ENCODE measurements at regions not wholly inside any gene's neighbourhood (a gene's known extent, or its start where the extent isn't known, plus 50 kb on each side); places are given as distances from the start of the nearest gene placed in this dataset.
"Not testable (repeated sequence)": the region's sequence is repeated elsewhere in the genome, so short reads cannot be mapped to it uniquely, and the experiment has no call there.

GRCh38 chr3:4061783-4062360 is 241.3 kb upstream of the SETMAR start:
- in situ Hi-C loops (cut with HindIII; ENCODE audit: low pct_unique_long_range_greater_than_20kb, low sequenced_read_pairs) = no loop called here
- no peak for DNase-seq (ENCODE audit: low read depth)

- DNase-seq (ENCODE audit: low read depth) = no peak
- in situ Hi-C loops (cut with HindIII; ENCODE audit: low pct_unique_long_range_greater_than_20kb, low sequenced_read_pairs) = no loop called here
Observed at GRCh38 chr3:4062621-4063020, 240.5 kb upstream of the SETMAR start.

GRCh38 chr3:4063916-4064574 is 239.1 kb upstream of the SETMAR start:
- DNase-seq (ENCODE audit: low read depth) = no peak
- in situ Hi-C loops (cut with HindIII; ENCODE audit: low pct_unique_long_range_greater_than_20kb, low sequenced_read_pairs) = no loop called here

- in situ Hi-C loops (cut with HindIII; ENCODE audit: low pct_unique_long_range_greater_than_20kb, low sequenced_read_pairs) = no loop called here
- no peak for DNase-seq (ENCODE audit: low read depth)
Observed at GRCh38 chr3:4065085-4065484, 238.1 kb upstream of the SETMAR start.

GRCh38 chr3:4065554-4065953 is 237.6 kb upstream of the SETMAR start:
- in situ Hi-C loops (cut with HindIII; ENCODE audit: low pct_unique_long_range_greater_than_20kb, low sequenced_read_pairs) = no loop called here

GRCh38 chr3:4067893-4068292 is 235.3 kb upstream of the SETMAR start:
- DNase-seq (ENCODE audit: low read depth) = no peak
- in situ Hi-C loops (cut with HindIII; ENCODE audit: low pct_unique_long_range_greater_than_20kb, low sequenced_read_pairs) = no loop called here

More at GRCh38 chr3:4065554-4065953, 237.6 kb upstream of the SETMAR start:
- no peak for DNase-seq (ENCODE audit: low read depth)

GRCh38 chr3:4069796-4070195 is 233.4 kb upstream of the SETMAR start:
- DNase-seq (ENCODE audit: low read depth) = no peak
- in situ Hi-C loops (cut with HindIII; ENCODE audit: low pct_unique_long_range_greater_than_20kb, low sequenced_read_pairs) = no loop called here

GRCh38 chr3:4071481-4072184 is 231.5 kb upstream of the SETMAR start:
- in situ Hi-C loops (cut with HindIII; ENCODE audit: low pct_unique_long_range_greater_than_20kb, low sequenced_read_pairs) = no loop called here
- peak; percentile 2 for DNase-seq (ENCODE audit: low read depth)

GRCh38 chr3:4077278-4077677 is 225.9 kb upstream of the SETMAR start:
- in situ Hi-C loops (cut with HindIII; ENCODE audit: low pct_unique_long_range_greater_than_20kb, low sequenced_read_pairs); DNase-seq (ENCODE audit: low read depth): not testable (repeated sequence)

- DNase-seq (ENCODE audit: low read depth) = no peak
- in situ Hi-C loops (cut with HindIII; ENCODE audit: low pct_unique_long_range_greater_than_20kb, low sequenced_read_pairs) = no loop called here
Observed at GRCh38 chr3:4077950-4078349, 225.2 kb upstream of the SETMAR start.

GRCh38 chr3:4078903-4079302 is 224.3 kb upstream of the SETMAR start:
- in situ Hi-C loops (cut with HindIII; ENCODE audit: low pct_unique_long_range_greater_than_20kb, low sequenced_read_pairs) = no loop called here
- no peak for DNase-seq (ENCODE audit: low read depth)

GRCh38 chr3:4079339-4080195 is 223.6 kb upstream of the SETMAR start:
- in situ Hi-C loops (cut with HindIII; ENCODE audit: low pct_unique_long_range_greater_than_20kb, low sequenced_read_pairs) = no loop called here
- no peak for DNase-seq (ENCODE audit: low read depth)

- in situ Hi-C loops (cut with HindIII; ENCODE audit: low pct_unique_long_range_greater_than_20kb, low sequenced_read_pairs) = no loop called here
- no peak for DNase-seq (ENCODE audit: low read depth)
Observed at GRCh38 chr3:4083225-4084015, 219.7 kb upstream of the SETMAR start.

GRCh38 chr3:4084271-4084670 is 218.9 kb upstream of the SETMAR start:
- in situ Hi-C loops (cut with HindIII; ENCODE audit: low pct_unique_long_range_greater_than_20kb, low sequenced_read_pairs) = no loop called here
- no peak for DNase-seq (ENCODE audit: low read depth)

- DNase-seq (ENCODE audit: low read depth); in situ Hi-C loops (cut with HindIII; ENCODE audit: low pct_unique_long_range_greater_than_20kb, low sequenced_read_pairs): not testable (repeated sequence)
Observed at GRCh38 chr3:4086662-4087061, 216.5 kb upstream of the SETMAR start.

GRCh38 chr3:4091786-4092185 is 211.4 kb upstream of the SETMAR start:
- no peak for DNase-seq (ENCODE audit: low read depth)
- in situ Hi-C loops (cut with HindIII; ENCODE audit: low pct_unique_long_range_greater_than_20kb, low sequenced_read_pairs) = no loop called here

- no peak for DNase-seq (ENCODE audit: low read depth)
- in situ Hi-C loops (cut with HindIII; ENCODE audit: low pct_unique_long_range_greater_than_20kb, low sequenced_read_pairs) = no loop called here
Observed at GRCh38 chr3:4097801-4098200, 205.4 kb upstream of the SETMAR start.

GRCh38 chr3:4099607-4100006 is 203.6 kb upstream of the SETMAR start:
- in situ Hi-C loops (cut with HindIII; ENCODE audit: low pct_unique_long_range_greater_than_20kb, low sequenced_read_pairs) = no loop called here

More at GRCh38 chr3:4099607-4100006, 203.6 kb upstream of the SETMAR start:
- DNase-seq (ENCODE audit: low read depth) = no peak

All from Caki2 (cell line).